ENCODE measurements at regions not wholly inside any gene's neighbourhood (a gene's known extent, or its start where the extent isn't known, plus 50 kb on each side); places are given as distances from the start of the nearest gene placed in this dataset.

- Histone ChIP-seq H3K27ac (ENCODE audit: poor library complexity, severe bottlenecking) (no peak overlapping the region), H3K36me3 (ENCODE audit: low read depth) (no peaks in the 10 kb centered on the region), H3K9me3 (ENCODE audit: severe bottlenecking) (no peaks in the 10 kb centered on the region), H3K4me1 (ENCODE audit: insufficient read depth, poor library complexity, severe bottlenecking) (no peaks in the 10 kb centered on the region), H3K4me3 (ENCODE audit: severe bottlenecking) (no peak overlapping the region), H3K27me3 (ENCODE audit: insufficient read depth, poor library complexity, severe bottlenecking) (peaks cover 19% of the 10 kb centered on the region)
- no peak for DNase-seq (ENCODE audit: low spot score)
- no peak for TF ChIP-seq CTCF (IDR thresholded peaks at IDR 0.05; ENCODE audit: poor library complexity, severe bottlenecking)
- no peak for ATAC-seq (ENCODE audit: low read depth)
Observed at GRCh38 chr7:47142169-47142866, 439.6 kb downstream of the TNS3 start.

GRCh38 chr7:47132471-47132870, 449.4 kb downstream of the TNS3 start:
- no peaks in the 10 kb centered on the region for H3K4me1 ChIP-seq (ENCODE audit: insufficient read depth, poor library complexity, severe bottlenecking)
- no peak for TF ChIP-seq CTCF (IDR thresholded peaks at IDR 0.05; ENCODE audit: poor library complexity, severe bottlenecking)
- no peaks in the 10 kb centered on the region for H3K36me3 ChIP-seq (ENCODE audit: low read depth)
- H3K4me3 ChIP-seq (ENCODE audit: severe bottlenecking): no peak overlapping the region
- DNase-seq (ENCODE audit: low spot score): no peak
- H3K27me3 ChIP-seq (ENCODE audit: insufficient read depth, poor library complexity, severe bottlenecking): peaks cover 18% of the 10 kb centered on the region
- ATAC-seq (ENCODE audit: low read depth): no peak
- no peak overlapping the region for H3K27ac ChIP-seq (ENCODE audit: poor library complexity, severe bottlenecking)
- H3K9me3 ChIP-seq (ENCODE audit: severe bottlenecking): no peaks in the 10 kb centered on the region

GRCh38 chr7:47128700-47129099, 453.2 kb downstream of the TNS3 start:
- no peak for TF ChIP-seq CTCF (IDR thresholded peaks at IDR 0.05; ENCODE audit: poor library complexity, severe bottlenecking)
- H3K36me3 ChIP-seq (ENCODE audit: low read depth): no peaks in the 10 kb centered on the region
- no peak for ATAC-seq (ENCODE audit: low read depth)
- no peak overlapping the region for H3K27ac ChIP-seq (ENCODE audit: poor library complexity, severe bottlenecking)
- no peaks in the 10 kb centered on the region for H3K9me3 ChIP-seq (ENCODE audit: severe bottlenecking)
- H3K4me1 ChIP-seq (ENCODE audit: insufficient read depth, poor library complexity, severe bottlenecking): no peaks in the 10 kb centered on the region
- no peak for DNase-seq (ENCODE audit: low spot score)
- H3K4me3 ChIP-seq (ENCODE audit: severe bottlenecking): no peak overlapping the region
- peaks cover 4% of the 10 kb centered on the region for H3K27me3 ChIP-seq (ENCODE audit: insufficient read depth, poor library complexity, severe bottlenecking)

- no peaks in the 10 kb centered on the region for H3K36me3 ChIP-seq (ENCODE audit: low read depth)
- ATAC-seq (ENCODE audit: low read depth) (no peak), DNase-seq (ENCODE audit: low spot score) (no peak)
- no peak overlapping the region for H3K27ac ChIP-seq (ENCODE audit: poor library complexity, severe bottlenecking)
- no peak overlapping the region for H3K4me3 ChIP-seq (ENCODE audit: severe bottlenecking)
- no peak for TF ChIP-seq CTCF (IDR thresholded peaks at IDR 0.05; ENCODE audit: poor library complexity, severe bottlenecking)
- H3K27me3 ChIP-seq (ENCODE audit: insufficient read depth, poor library complexity, severe bottlenecking): peaks cover 4% of the 10 kb centered on the region
- no peaks in the 10 kb centered on the region for H3K4me1 ChIP-seq (ENCODE audit: insufficient read depth, poor library complexity, severe bottlenecking)
- no peaks in the 10 kb centered on the region for H3K9me3 ChIP-seq (ENCODE audit: severe bottlenecking)
Observed at GRCh38 chr7:47125529-47125928, 456.4 kb downstream of the TNS3 start.

- Histone ChIP-seq H3K4me1 (ENCODE audit: insufficient read depth, poor library complexity, severe bottlenecking) (no peaks in the 10 kb centered on the region), H3K4me3 (ENCODE audit: severe bottlenecking) (no peak overlapping the region), H3K9me3 (ENCODE audit: severe bottlenecking) (no peaks in the 10 kb centered on the region), H3K27ac (ENCODE audit: poor library complexity, severe bottlenecking) (no peak overlapping the region), H3K27me3 (ENCODE audit: insufficient read depth, poor library complexity, severe bottlenecking) (no peaks in the 10 kb centered on the region), H3K36me3 (ENCODE audit: low read depth) (no peaks in the 10 kb centered on the region)
- no peak for DNase-seq (ENCODE audit: low spot score)
- TF ChIP-seq CTCF (IDR thresholded peaks at IDR 0.05; ENCODE audit: poor library complexity, severe bottlenecking): no peak
- no peak for ATAC-seq (ENCODE audit: low read depth)
Observed at GRCh38 chr7:47119261-47119865, 462.5 kb downstream of the TNS3 start.
